MM.1S (cell line): ENCODE measurements at regions not wholly inside any gene's neighbourhood (a gene's known extent, or its start where the extent isn't known, plus 50 kb on each side); places are given as distances from the start of the nearest gene placed in this dataset.

Experiments
- DNase-seq: peaks from one replicate; pipeline ENCODE4 v3.0.0-alpha.2; 2015
- H2AFZ ChIP-seq: fragments of 300-600 bp; sonication (generic); 2 replicates; pipeline ENCODE4 v1.6.0; 2016; ENCODE audit warnings: antibody characterized with exemption, low read length
- H3F3A ChIP-seq: fragments of 300-600 bp; sonication (generic); 2 replicates; pipeline ENCODE4 v1.6.1; 2016; ENCODE audit warnings: mild to moderate bottlenecking, antibody characterized with exemption, low read length, moderate library complexity, mixed read lengths; ENCODE audit not compliant: insufficient read depth
- H3K27ac ChIP-seq: fragments of 300-600 bp; sonication (generic); 2 replicates; pipeline ENCODE4 v1.5.1; 2016; ENCODE audit warnings: mild to moderate bottlenecking, low read length
- H3K27me3 ChIP-seq: fragments of 300-600 bp; sonication (generic); replicated peaks from 2 replicates; pipeline ENCODE4 v1.6.0; 2016; ENCODE audit warnings: low read length; ENCODE audit not compliant: insufficient read depth
- H3K36me3 ChIP-seq: fragments of 300-600 bp; sonication (generic); replicated peaks from 2 replicates; pipeline ENCODE4 v1.6.1; 2016; ENCODE audit warnings: mild to moderate bottlenecking, low read length, mixed read lengths; ENCODE audit not compliant: insufficient read depth
- H3K4me1 ChIP-seq: fragments of 300-600 bp; sonication (generic); 2 replicates; pipeline ENCODE4 v1.6.1; 2016; ENCODE audit warnings: low read length, mixed read lengths
- H3K4me2 ChIP-seq: fragments of 300-600 bp; sonication (generic); 2 replicates; pipeline ENCODE4 v1.6.0; 2016; ENCODE audit warnings: low read depth, low read length
- H3K4me3 ChIP-seq: fragments of 300-600 bp; sonication (generic); 2 replicates; pipeline ENCODE4 v1.5.1; 2016; ENCODE audit warnings: low read length, mixed read lengths
- H3K79me2 ChIP-seq: fragments of 300-600 bp; sonication (generic); 2 replicates; pipeline ENCODE4 v1.6.1; 2016; ENCODE audit warnings: mixed run types, low read length, mixed read lengths
- H3K9ac ChIP-seq: fragments of 300-600 bp; sonication (generic); 2 replicates; pipeline ENCODE4 v1.6.1; 2016; ENCODE audit warnings: low read length, mixed read lengths
- H3K9me2 ChIP-seq: fragments of 300-600 bp; sonication (generic); replicated peaks from 2 replicates; pipeline ENCODE4 v1.6.1; 2016; ENCODE audit warnings: mild to moderate bottlenecking, low read length, mixed read lengths; ENCODE audit not compliant: insufficient read depth
- H3K9me3 ChIP-seq: fragments of 300-600 bp; sonication (generic); replicated peaks from 2 replicates; pipeline ENCODE4 v1.6.1; 2016; ENCODE audit warnings: mild to moderate bottlenecking, low read length, mixed read lengths; ENCODE audit not compliant: insufficient read depth
- H4K20me1 ChIP-seq: fragments of 300-600 bp; sonication (generic); 2 replicates; pipeline ENCODE4 v1.6.1; 2016; ENCODE audit warnings: mild to moderate bottlenecking, low read length, moderate library complexity, mixed read lengths; ENCODE audit not compliant: insufficient read depth
- CTCF ChIP-seq: fragments of 300-600 bp; sonication (generic); IDR thresholded peaks from 2 replicates; pipeline ENCODE4 v1.5.1; 2016; ENCODE audit warnings: antibody characterized with exemption, low read length, mixed read lengths
- EZH2 ChIP-seq: fragments of 300-600 bp; sonication (generic); optimal IDR thresholded peaks from 2 replicates; pipeline ENCODE3; 2017; ENCODE audit warnings: low read depth, mild to moderate bottlenecking, antibody characterized with exemption, low read length, mixed read lengths
- EZH2phosphoT487 ChIP-seq: fragments of 300-600 bp; sonication (generic); IDR thresholded peaks from 2 replicates; pipeline ENCODE4 v1.6.1; 2018; ENCODE audit warnings: antibody characterized with exemption, low read length

DNA sequence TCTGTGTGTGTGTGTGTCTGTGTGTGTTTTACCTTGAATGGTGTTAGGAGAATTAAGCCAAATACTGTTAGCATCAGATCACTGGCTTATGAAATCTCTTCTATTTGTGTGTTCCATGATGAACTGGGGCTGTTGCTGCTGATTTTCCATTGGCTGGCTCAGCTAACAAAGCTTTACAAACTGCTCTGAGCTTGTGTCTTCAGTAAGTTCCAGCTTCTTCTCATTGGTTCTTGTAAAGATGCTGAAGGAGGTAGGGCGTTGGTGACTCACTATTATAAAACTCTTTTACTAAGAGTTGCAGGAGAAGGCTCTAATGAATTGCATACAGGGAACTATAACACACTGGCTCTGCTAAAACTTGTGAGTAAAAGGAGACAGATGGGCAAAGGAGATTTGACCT lies 136.4 kb upstream of the PRKCQ start:
- H3K36me3 ChIP-seq: no peaks in the 10 kb centered on the region
- H3K27me3 ChIP-seq: no peaks in the 10 kb centered on the region
- H4K20me1 ChIP-seq: no peaks in the 10 kb centered on the region
- H3K9ac ChIP-seq: no peak overlapping the region
- TF ChIP-seq CTCF (no peak), EZH2phosphoT487 (no peak), EZH2 (no peak)
- H3K27ac ChIP-seq: no peak overlapping the region
- H3K4me1 ChIP-seq: no peaks in the 10 kb centered on the region
- H3K9me2 ChIP-seq: no peaks in the 10 kb centered on the region
- no peak for DNase-seq
- no peak overlapping the region for H3K4me2 ChIP-seq
- no peaks in the 10 kb centered on the region for H3K79me2 ChIP-seq
- H3F3A ChIP-seq: no peaks in the 10 kb centered on the region
- no peaks in the 10 kb centered on the region for H3K9me3 ChIP-seq
- H2AFZ ChIP-seq: no peak overlapping the region
- H3K4me3 ChIP-seq: no peak overlapping the region

- H3K36me3 ChIP-seq: no peaks in the 10 kb centered on the region
- H3K4me2 ChIP-seq: no peak overlapping the region
- H3K9me2 ChIP-seq: no peaks in the 10 kb centered on the region
- no peaks in the 10 kb centered on the region for H3K4me1 ChIP-seq
- no peak for TF ChIP-seq EZH2phosphoT487
- TF ChIP-seq CTCF: no peak
- no peak for TF ChIP-seq EZH2
- DNase-seq: no peak
- no peaks in the 10 kb centered on the region for H4K20me1 ChIP-seq
- no peaks in the 10 kb centered on the region for H3F3A ChIP-seq
- H3K9ac ChIP-seq: no peak overlapping the region
- no peaks in the 10 kb centered on the region for H3K79me2 ChIP-seq
- no peaks in the 10 kb centered on the region for H3K9me3 ChIP-seq
- no peak overlapping the region for H3K4me3 ChIP-seq
- H3K27ac ChIP-seq: no peak overlapping the region
- no peaks in the 10 kb centered on the region for H3K27me3 ChIP-seq
- no peak overlapping the region for H2AFZ ChIP-seq
Measured at GRCh38 chr10:6713716-6714115, 133.6 kb upstream of the PRKCQ start.

GRCh38 chr10:6713120-6713519 lies 133.0 kb upstream of the PRKCQ start:
- no peaks in the 10 kb centered on the region for H3K9me3 ChIP-seq
- no peak overlapping the region for H3K4me3 ChIP-seq
- no peaks in the 10 kb centered on the region for H3K4me1 ChIP-seq
- H3K79me2 ChIP-seq: no peaks in the 10 kb centered on the region
- H3K27me3 ChIP-seq: no peaks in the 10 kb centered on the region
- no peaks in the 10 kb centered on the region for H3K9me2 ChIP-seq
- H3K27ac ChIP-seq: no peak overlapping the region
- H4K20me1 ChIP-seq: no peaks in the 10 kb centered on the region
- TF ChIP-seq CTCF: no peak
- no peak for TF ChIP-seq EZH2phosphoT487
- TF ChIP-seq EZH2: no peak
- no peak overlapping the region for H3K9ac ChIP-seq
- no peaks in the 10 kb centered on the region for H3K36me3 ChIP-seq
- H3F3A ChIP-seq: no peaks in the 10 kb centered on the region
- no peak overlapping the region for H2AFZ ChIP-seq
- no peak overlapping the region for H3K4me2 ChIP-seq
- no peak for DNase-seq

- H3K9me3 ChIP-seq: no peaks in the 10 kb centered on the region
- no peaks in the 10 kb centered on the region for H3K27me3 ChIP-seq
- H2AFZ ChIP-seq: no peak overlapping the region
- TF ChIP-seq CTCF (no peak), EZH2phosphoT487 (no peak), EZH2 (no peak)
- H3K36me3 ChIP-seq: no peaks in the 10 kb centered on the region
- H3K4me2 ChIP-seq: no peak overlapping the region
- DNase-seq: no peak
- no peaks in the 10 kb centered on the region for H3F3A ChIP-seq
- no peak overlapping the region for H3K27ac ChIP-seq
- no peaks in the 10 kb centered on the region for H3K9me2 ChIP-seq
- H3K4me3 ChIP-seq: no peak overlapping the region
- no peaks in the 10 kb centered on the region for H3K79me2 ChIP-seq
- no peaks in the 10 kb centered on the region for H4K20me1 ChIP-seq
- no peak overlapping the region for H3K9ac ChIP-seq
- no peaks in the 10 kb centered on the region for H3K4me1 ChIP-seq
Measured at GRCh38 chr10:6711881-6712280, 131.8 kb upstream of the PRKCQ start.
